ENCODE measurements at regions not wholly inside any gene's neighbourhood (a gene's known extent, or its start where the extent isn't known, plus 50 kb on each side); places are given as distances from the start of the nearest gene placed in this dataset.
"Not testable (repeated sequence)": the region's sequence is repeated elsewhere in the genome, so short reads cannot be mapped to it uniquely, and the experiment has no call there.

DNA sequence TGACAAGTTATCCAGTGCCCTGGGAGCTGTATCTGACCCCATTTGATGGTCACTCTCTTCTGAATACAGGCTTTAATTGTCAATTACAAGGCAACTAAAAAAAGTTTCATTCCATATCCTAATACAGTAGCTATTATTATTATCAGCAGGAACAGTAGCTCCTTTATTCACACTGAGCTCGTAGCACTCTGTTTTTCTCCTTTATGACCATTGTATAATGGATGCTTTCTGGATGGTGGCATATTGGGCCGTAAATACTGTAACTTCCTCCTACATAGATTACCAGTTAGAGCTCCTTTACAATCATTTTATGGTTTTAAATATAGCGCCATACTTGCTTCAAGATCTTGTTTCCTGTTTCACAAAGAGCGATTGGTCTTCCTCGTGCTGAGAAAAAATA, 1040.3 kb downstream of the TSN start:
- Histone ChIP-seq H3K27ac (ENCODE audit: low read length) (no peak overlapping the region), H3K36me3 (ENCODE audit: control insufficient read depth in 2 of 2, insufficient read depth in 2 of 2, low read length in 2 of 2) (no peaks in the 10 kb centered on the region), H3K9me3 (ENCODE audit: control insufficient read depth in 2 of 2, low read length in 2 of 2) (no peaks in the 10 kb centered on the region), H3K4me3 (ENCODE audit: low read length in 2 of 2) (no peak overlapping the region), H3K27me3 (ENCODE audit: control insufficient read depth in 1 of 2, insufficient read depth in 2 of 2, low read length in 2 of 2) (no peaks in the 10 kb centered on the region), H3K4me1 (ENCODE audit: control insufficient read depth, insufficient read depth, low read length) (no peaks in the 10 kb centered on the region), H3K9ac (ENCODE audit: low read length in 2 of 2) (no peak overlapping the region)

DNA sequence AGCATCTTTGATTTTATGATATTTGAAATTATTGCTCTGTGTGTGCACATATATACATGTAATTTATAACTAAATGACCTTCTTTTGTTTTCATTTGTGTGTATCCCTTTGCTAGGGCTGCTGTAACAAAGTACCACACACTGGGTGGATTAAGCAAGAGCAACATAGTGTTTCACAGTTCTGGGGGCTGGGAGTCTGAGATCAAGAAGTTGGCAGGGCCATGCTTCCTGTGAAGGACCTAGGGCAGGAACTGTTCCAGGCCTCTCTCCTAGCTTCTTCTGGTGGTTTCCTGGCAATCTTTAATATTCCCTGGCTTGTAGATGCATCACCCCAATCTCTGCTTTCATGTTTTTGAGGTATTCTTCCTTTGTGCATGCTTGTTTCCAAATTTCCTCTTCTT, 1043.9 kb downstream of the TSN start:
- Histone ChIP-seq H3K9me3 (ENCODE audit: control insufficient read depth in 2 of 2, low read length in 2 of 2) (no peaks in the 10 kb centered on the region), H3K27ac (ENCODE audit: low read length) (no peak overlapping the region), H3K27me3 (ENCODE audit: control insufficient read depth in 1 of 2, insufficient read depth in 2 of 2, low read length in 2 of 2) (no peaks in the 10 kb centered on the region), H3K9ac (ENCODE audit: low read length in 2 of 2) (no peak overlapping the region), H3K36me3 (ENCODE audit: control insufficient read depth in 2 of 2, insufficient read depth in 2 of 2, low read length in 2 of 2) (no peaks in the 10 kb centered on the region), H3K4me3 (ENCODE audit: low read length in 2 of 2) (no peak overlapping the region), H3K4me1 (ENCODE audit: control insufficient read depth, insufficient read depth, low read length) (no peaks in the 10 kb centered on the region)

DNA sequence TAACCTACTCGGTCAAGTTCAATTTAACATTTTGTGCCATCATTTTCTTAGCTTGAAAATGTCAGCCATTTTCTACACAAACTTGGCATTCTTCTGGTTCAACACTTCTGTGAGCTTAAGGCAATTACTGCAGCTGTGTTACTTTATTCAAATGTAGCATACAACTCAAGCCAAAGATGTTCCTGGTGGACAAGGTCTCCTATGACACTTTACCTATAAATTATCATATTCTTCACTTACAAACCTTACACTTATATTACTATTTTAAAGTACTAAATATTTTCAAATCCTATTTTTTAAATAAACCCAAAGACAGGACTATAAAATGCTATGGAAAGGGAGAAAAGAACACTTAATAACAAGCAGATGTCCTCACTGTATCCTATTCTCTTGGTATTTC, 1045.3 kb downstream of the TSN start:
- Histone ChIP-seq H3K4me3 (ENCODE audit: low read length in 2 of 2) (no peak overlapping the region), H3K36me3 (ENCODE audit: control insufficient read depth in 2 of 2, insufficient read depth in 2 of 2, low read length in 2 of 2) (no peaks in the 10 kb centered on the region), H3K4me1 (ENCODE audit: control insufficient read depth, insufficient read depth, low read length) (no peaks in the 10 kb centered on the region)

DNA sequence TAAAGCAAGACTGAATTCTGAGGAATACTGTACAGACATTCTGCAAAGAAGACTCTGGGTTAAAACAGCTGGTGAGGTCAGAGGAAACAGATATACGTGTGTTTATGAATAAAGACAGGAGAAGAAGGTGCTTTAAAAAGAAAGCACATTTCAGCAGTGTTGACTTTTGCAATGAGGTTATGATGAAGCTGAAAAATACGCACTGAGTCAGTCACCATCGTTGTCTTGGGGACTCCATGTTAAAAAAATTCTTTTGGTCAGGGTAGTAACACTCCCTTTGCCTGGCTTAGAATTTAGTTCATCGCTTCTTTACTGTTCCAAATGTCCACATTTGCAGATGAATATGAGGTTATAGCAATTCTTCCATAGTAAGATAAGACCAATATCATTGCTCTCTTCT, 1049.0 kb downstream of the TSN start:
- no peaks in the 10 kb centered on the region for H3K27me3 ChIP-seq (ENCODE audit: control insufficient read depth in 1 of 2, insufficient read depth in 2 of 2, low read length in 2 of 2)

More for the DNA sequence above, 1045.3 kb downstream of the TSN start:
- Histone ChIP-seq H3K9me3 (ENCODE audit: control insufficient read depth in 2 of 2, low read length in 2 of 2) (no peaks in the 10 kb centered on the region), H3K27me3 (ENCODE audit: control insufficient read depth in 1 of 2, insufficient read depth in 2 of 2, low read length in 2 of 2) (no peaks in the 10 kb centered on the region), H3K9ac (ENCODE audit: low read length in 2 of 2) (no peak overlapping the region), H3K27ac (ENCODE audit: low read length) (no peak overlapping the region)

DNA sequence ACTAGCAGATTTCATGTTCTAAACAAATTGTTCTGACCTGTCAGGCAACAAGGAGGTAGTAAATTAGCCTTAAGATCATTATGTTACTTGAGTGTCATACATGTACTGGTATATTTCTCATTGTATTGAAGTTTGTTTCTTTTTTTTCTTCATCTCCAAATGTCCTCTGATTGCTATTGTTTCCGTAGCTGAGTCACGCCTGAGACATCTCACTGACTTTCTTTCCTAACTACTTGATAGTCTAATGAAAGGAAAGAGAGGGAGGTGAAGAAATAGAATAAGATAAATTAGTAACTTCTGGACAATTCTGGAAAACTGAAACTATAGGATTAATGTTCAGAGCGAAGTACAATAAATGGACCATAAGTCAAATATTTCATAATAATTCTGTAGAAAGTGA, 1049.9 kb downstream of the TSN start:
- H3K9ac ChIP-seq (ENCODE audit: low read length in 2 of 2) = no peak overlapping the region

More for the DNA sequence above, 1049.0 kb downstream of the TSN start:
- H3K9ac ChIP-seq (ENCODE audit: low read length in 2 of 2) = no peak overlapping the region
- H3K27ac ChIP-seq (ENCODE audit: low read length) = no peak overlapping the region
- no peak overlapping the region for H3K4me3 ChIP-seq (ENCODE audit: low read length in 2 of 2)
- no peaks in the 10 kb centered on the region for H3K9me3 ChIP-seq (ENCODE audit: control insufficient read depth in 2 of 2, low read length in 2 of 2)
- H3K36me3 ChIP-seq (ENCODE audit: control insufficient read depth in 2 of 2, insufficient read depth in 2 of 2, low read length in 2 of 2) = no peaks in the 10 kb centered on the region
- no peaks in the 10 kb centered on the region for H3K4me1 ChIP-seq (ENCODE audit: control insufficient read depth, insufficient read depth, low read length)

DNA sequence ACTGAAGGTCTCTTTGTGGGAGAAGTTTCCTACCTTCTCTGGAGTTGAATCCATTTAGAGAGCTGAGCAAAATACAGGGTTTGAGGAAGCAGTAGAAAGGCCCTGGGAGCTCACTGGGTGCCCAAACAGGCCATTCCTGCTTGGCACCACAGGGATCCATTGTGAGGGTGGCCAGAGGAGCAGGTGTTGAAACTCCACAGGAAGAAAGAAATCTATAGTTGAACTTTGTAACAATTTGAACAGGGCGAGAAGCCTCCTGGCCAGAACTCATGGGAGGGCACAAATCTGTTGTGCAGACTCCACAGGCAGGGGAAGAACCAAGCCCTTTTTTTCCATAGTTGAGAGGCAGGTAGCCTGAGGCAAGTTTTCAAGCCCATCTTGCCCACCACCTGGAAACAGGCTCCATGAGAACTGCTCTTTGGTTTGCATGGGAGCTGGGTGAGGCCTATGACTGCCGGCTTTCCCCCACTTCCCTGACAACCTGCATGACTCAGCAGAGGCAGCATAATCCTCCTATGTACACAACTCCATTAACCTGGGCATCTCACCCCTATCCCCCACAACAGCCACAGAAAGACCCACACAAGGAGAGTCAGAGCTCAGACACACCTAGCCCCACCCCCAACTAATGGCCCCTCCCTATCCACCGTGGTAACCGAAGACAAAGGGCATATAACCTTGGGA, 1053.0 kb downstream of the TSN start:
- H3K4me3 ChIP-seq (ENCODE audit: low read length in 2 of 2) = no peak overlapping the region
- H3K4me1 ChIP-seq (ENCODE audit: control insufficient read depth, insufficient read depth, low read length) = no peaks in the 10 kb centered on the region
- H3K9me3 ChIP-seq (ENCODE audit: control insufficient read depth in 2 of 2, low read length in 2 of 2) = no peaks in the 10 kb centered on the region
- H3K27me3 ChIP-seq (ENCODE audit: control insufficient read depth in 1 of 2, insufficient read depth in 2 of 2, low read length in 2 of 2) = no peaks in the 10 kb centered on the region
- H3K36me3 ChIP-seq (ENCODE audit: control insufficient read depth in 2 of 2, insufficient read depth in 2 of 2, low read length in 2 of 2) = no peaks in the 10 kb centered on the region
- no peak overlapping the region for H3K9ac ChIP-seq (ENCODE audit: low read length in 2 of 2)
- no peak overlapping the region for H3K27ac ChIP-seq (ENCODE audit: low read length)

More for the DNA sequence above, 1049.9 kb downstream of the TSN start:
- Histone ChIP-seq H3K27me3 (ENCODE audit: control insufficient read depth in 1 of 2, insufficient read depth in 2 of 2, low read length in 2 of 2) (no peaks in the 10 kb centered on the region), H3K27ac (ENCODE audit: low read length) (no peak overlapping the region), H3K9me3 (ENCODE audit: control insufficient read depth in 2 of 2, low read length in 2 of 2) (no peaks in the 10 kb centered on the region), H3K4me1 (ENCODE audit: control insufficient read depth, insufficient read depth, low read length) (no peaks in the 10 kb centered on the region), H3K4me3 (ENCODE audit: low read length in 2 of 2) (no peak overlapping the region), H3K36me3 (ENCODE audit: control insufficient read depth in 2 of 2, insufficient read depth in 2 of 2, low read length in 2 of 2) (no peaks in the 10 kb centered on the region)

DNA sequence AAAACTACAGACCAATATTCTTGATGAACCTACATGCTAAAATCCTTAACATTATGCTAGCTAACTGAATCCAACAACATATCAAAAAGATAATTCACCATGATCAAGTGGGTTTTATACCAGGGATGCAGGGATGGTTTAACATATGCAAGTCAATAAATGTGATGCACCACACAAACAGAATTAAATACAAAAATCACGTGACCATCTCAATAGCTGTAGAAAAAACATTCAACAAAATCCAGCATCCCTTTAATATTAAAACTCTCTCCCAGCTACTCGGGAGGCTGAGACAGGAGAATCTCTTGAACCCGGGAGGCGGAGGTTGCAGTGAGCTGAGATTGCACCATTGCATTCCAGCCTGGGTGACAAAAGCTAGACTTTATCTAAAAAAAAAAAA, 1056.8 kb downstream of the TSN start:
- not testable (repeated sequence) for H3K36me3 ChIP-seq (ENCODE audit: control insufficient read depth in 2 of 2, insufficient read depth in 2 of 2, low read length in 2 of 2); H3K27me3 ChIP-seq (ENCODE audit: control insufficient read depth in 1 of 2, insufficient read depth in 2 of 2, low read length in 2 of 2); H3K4me3 ChIP-seq (ENCODE audit: low read length in 2 of 2); H3K27ac ChIP-seq (ENCODE audit: low read length); H3K9me3 ChIP-seq (ENCODE audit: control insufficient read depth in 2 of 2, low read length in 2 of 2); H3K9ac ChIP-seq (ENCODE audit: low read length in 2 of 2); H3K4me1 ChIP-seq (ENCODE audit: control insufficient read depth, insufficient read depth, low read length)

DNA sequence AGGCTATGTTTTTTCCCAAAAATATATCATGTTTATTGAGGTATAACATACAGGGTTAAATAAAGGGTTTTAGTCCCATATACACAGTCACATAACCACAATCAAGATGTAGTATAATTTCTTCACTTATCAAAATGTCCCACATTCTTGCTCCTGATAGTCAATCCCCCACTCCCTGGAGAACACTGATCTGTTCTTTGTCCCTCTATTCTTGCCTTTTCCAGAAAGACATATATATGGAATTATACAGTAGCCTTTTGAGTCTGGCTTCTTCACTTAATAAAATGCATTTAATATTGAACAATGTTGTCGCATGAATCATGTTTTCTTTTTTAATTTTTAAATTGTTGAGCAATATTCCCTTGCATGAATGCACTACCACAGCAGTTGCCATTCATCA, 1059.7 kb downstream of the TSN start:
- no peak overlapping the region for H3K27ac ChIP-seq (ENCODE audit: low read length)
- H3K4me3 ChIP-seq (ENCODE audit: low read length in 2 of 2) = no peak overlapping the region
- no peaks in the 10 kb centered on the region for H3K4me1 ChIP-seq (ENCODE audit: control insufficient read depth, insufficient read depth, low read length)
- no peak overlapping the region for H3K9ac ChIP-seq (ENCODE audit: low read length in 2 of 2)
- no peaks in the 10 kb centered on the region for H3K9me3 ChIP-seq (ENCODE audit: control insufficient read depth in 2 of 2, low read length in 2 of 2)
- no peaks in the 10 kb centered on the region for H3K27me3 ChIP-seq (ENCODE audit: control insufficient read depth in 1 of 2, insufficient read depth in 2 of 2, low read length in 2 of 2)
- no peaks in the 10 kb centered on the region for H3K36me3 ChIP-seq (ENCODE audit: control insufficient read depth in 2 of 2, insufficient read depth in 2 of 2, low read length in 2 of 2)

DNA sequence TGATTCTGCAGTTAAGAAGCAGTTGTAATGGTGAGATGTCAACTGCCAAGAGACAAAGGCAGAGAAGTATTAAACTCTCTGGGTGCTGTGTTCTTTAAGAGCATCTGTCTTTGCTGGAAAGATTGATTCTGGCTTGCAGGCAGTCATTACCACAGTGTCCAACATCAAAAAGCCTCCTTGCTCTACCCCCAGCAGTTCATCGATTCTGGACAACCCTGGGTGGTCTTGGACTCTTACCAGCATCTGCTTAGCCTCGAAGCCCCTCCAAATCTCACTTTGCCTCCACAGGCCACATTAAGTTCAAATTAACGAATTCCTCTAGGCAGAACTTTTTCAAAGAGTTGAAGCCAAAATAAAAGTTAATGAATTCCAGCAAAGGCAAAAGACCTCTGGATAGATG, 1061.4 kb downstream of the TSN start:
- no peaks in the 10 kb centered on the region for H3K36me3 ChIP-seq (ENCODE audit: control insufficient read depth in 2 of 2, insufficient read depth in 2 of 2, low read length in 2 of 2)
- H3K27me3 ChIP-seq (ENCODE audit: control insufficient read depth in 1 of 2, insufficient read depth in 2 of 2, low read length in 2 of 2) = no peaks in the 10 kb centered on the region
- H3K27ac ChIP-seq (ENCODE audit: low read length) = no peak overlapping the region
- H3K4me1 ChIP-seq (ENCODE audit: control insufficient read depth, insufficient read depth, low read length) = no peaks in the 10 kb centered on the region
- H3K9me3 ChIP-seq (ENCODE audit: control insufficient read depth in 2 of 2, low read length in 2 of 2) = no peaks in the 10 kb centered on the region
- no peak overlapping the region for H3K4me3 ChIP-seq (ENCODE audit: low read length in 2 of 2)
- no peak overlapping the region for H3K9ac ChIP-seq (ENCODE audit: low read length in 2 of 2)

DNA sequence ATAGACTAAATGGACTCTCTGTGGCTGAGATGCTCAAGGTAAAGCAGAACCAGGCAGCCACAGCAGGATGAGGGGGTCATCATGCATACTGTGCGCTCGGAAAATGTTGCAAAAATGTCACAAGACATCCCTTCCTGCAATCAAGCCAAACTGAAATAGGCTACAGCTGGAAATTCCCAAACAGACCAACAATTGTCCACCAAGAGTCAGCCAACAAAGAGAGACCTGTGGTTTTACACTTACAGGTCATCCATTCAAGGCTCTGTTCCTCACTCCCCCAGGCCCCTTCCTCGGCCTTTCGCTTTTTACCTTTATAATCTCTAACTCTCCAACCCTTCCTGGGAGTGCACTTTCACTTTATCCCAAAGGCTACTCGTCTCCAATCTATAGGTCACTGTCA, 1066.9 kb downstream of the TSN start:
- no peak overlapping the region for H3K4me3 ChIP-seq (ENCODE audit: low read length in 2 of 2)
- no peak overlapping the region for H3K9ac ChIP-seq (ENCODE audit: low read length in 2 of 2)
- no peaks in the 10 kb centered on the region for H3K27me3 ChIP-seq (ENCODE audit: control insufficient read depth in 1 of 2, insufficient read depth in 2 of 2, low read length in 2 of 2)
- no peaks in the 10 kb centered on the region for H3K36me3 ChIP-seq (ENCODE audit: control insufficient read depth in 2 of 2, insufficient read depth in 2 of 2, low read length in 2 of 2)
- H3K4me1 ChIP-seq (ENCODE audit: control insufficient read depth, insufficient read depth, low read length) = no peaks in the 10 kb centered on the region
- H3K27ac ChIP-seq (ENCODE audit: low read length) = no peak overlapping the region
- no peaks in the 10 kb centered on the region for H3K9me3 ChIP-seq (ENCODE audit: control insufficient read depth in 2 of 2, low read length in 2 of 2)

DNA sequence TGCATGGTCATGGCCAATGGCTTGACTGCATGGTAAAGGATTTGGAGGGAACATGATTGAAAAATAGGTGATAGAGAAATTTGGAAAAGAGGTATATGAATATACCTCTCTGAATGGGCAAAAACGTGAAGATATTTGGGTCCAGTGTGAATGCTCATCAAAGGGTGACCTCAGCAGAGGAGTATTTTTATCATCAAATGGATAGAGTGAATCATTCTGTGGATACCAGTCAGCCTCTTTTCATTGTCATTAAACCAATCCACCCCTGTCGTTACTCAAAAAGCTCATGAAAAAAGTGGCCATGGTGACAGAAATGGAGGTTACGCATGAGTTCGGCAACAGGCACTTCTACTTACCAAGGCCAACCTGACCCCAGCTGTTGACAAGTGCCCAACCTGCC, 1074.7 kb downstream of the TSN start:
- no peak overlapping the region for H3K4me3 ChIP-seq (ENCODE audit: low read length in 2 of 2)
- no peaks in the 10 kb centered on the region for H3K4me1 ChIP-seq (ENCODE audit: control insufficient read depth, insufficient read depth, low read length)
- no peaks in the 10 kb centered on the region for H3K36me3 ChIP-seq (ENCODE audit: control insufficient read depth in 2 of 2, insufficient read depth in 2 of 2, low read length in 2 of 2)
- no peaks in the 10 kb centered on the region for H3K9me3 ChIP-seq (ENCODE audit: control insufficient read depth in 2 of 2, low read length in 2 of 2)
- no peaks in the 10 kb centered on the region for H3K27me3 ChIP-seq (ENCODE audit: control insufficient read depth in 1 of 2, insufficient read depth in 2 of 2, low read length in 2 of 2)
- no peak overlapping the region for H3K9ac ChIP-seq (ENCODE audit: low read length in 2 of 2)
- no peak overlapping the region for H3K27ac ChIP-seq (ENCODE audit: low read length)

All from stomach smooth muscle (tissue), 2 donors.